Upper lobe of right lung (tissue), 1 donor: ENCODE measurements at regions not wholly inside any gene's neighbourhood (a gene's known extent, or its start where the extent isn't known, plus 50 kb on each side); places are given as distances from the start of the nearest gene placed in this dataset.

ENCODE experiments used
- ATAC-seq: fragments of 200-7000 bp; cut with Tn5 transposase; one replicate; pipeline ENCODE4 v1.9.1; 2020; ENCODE audit warnings: mild to moderate bottlenecking, moderate library complexity
- DNase-seq: peaks from one replicate; pipeline ENCODE4 v3.0.0-alpha.2; 2020
- H3K27ac ChIP-seq: fragments of 200-600 bp; one replicate; pipeline ENCODE4 v1.8.0; 2022
- H3K27me3 ChIP-seq: fragments of 200-600 bp; one replicate; pipeline ENCODE4 v1.8.0; 2022; ENCODE audit warnings: mild to moderate bottlenecking
- H3K36me3 ChIP-seq: fragments of 200-600 bp; one replicate; pipeline ENCODE4 v1.8.0; 2022
- H3K4me1 ChIP-seq: fragments of 200-600 bp; one replicate; pipeline ENCODE4 v1.8.0; 2022
- H3K4me3 ChIP-seq: fragments of 200-600 bp; one replicate; pipeline ENCODE4 v1.8.0; 2022; ENCODE audit warnings: mild to moderate bottlenecking
- H3K9me3 ChIP-seq: fragments of 200-600 bp; one replicate; pipeline ENCODE4 v1.8.0; 2022
- intact Hi-C: fragments of 100-400 bp; cut with DNase I; formaldehyde crosslinking; loops from one replicate; pipeline ENCODE4 v1.11.0; 2022
- TF ChIP-seq, protein P1 (sequence below): fragments of 200-600 bp; IDR thresholded peaks from one replicate; pipeline ENCODE4 v1.8.0; 2022; ENCODE audit warnings: antibody characterized with exemption
- donor health status: DM: no; HTN: yes; CAD: no; lungs with severe emphysema.

DNA sequence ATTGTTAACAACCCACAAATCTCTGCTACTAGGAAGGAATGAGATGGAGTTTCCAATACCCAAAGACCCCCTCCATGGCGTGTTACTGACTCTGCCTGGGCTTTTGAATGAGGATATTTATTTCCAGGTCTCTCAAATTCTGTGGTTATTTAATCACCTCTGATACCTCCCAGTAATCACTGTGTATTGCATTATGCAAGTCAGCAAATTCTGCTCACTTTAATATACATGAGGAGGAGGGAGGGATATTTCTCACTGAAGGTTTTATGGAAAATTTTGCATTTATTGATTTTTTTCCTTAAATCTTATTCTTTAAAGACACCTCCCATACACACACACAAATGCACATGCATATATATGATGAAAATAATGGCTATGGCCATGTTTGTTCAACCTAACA lies 962.9 kb downstream of the VRK1 start:
- no peak for ATAC-seq
- intact Hi-C loops = no loop called here

DNA sequence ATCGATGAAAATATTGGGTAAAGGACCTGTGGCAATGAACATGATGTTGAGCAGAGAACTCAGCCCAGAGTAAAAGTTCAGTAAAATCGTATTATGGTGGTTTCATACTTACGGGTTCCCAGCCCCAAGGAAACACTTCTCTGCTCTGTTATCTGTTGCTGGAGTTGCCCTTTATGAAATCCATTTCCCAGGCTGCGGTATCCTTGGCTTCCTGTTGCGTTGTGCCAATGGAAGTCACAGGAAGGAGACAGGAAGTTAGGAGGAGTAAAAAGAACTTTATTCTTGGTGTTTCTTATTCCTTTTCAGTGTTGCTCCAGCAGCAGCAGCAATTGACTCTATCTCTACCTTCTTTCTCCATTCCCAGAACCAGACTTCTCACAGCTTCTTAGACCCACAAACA lies 965.2 kb downstream of the VRK1 start:
- H3K27me3 ChIP-seq = no peaks in the 10 kb centered on the region
- H3K36me3 ChIP-seq = no peaks in the 10 kb centered on the region
- no peak overlapping the region for H3K27ac ChIP-seq
- intact Hi-C loops = no loop called here
- ATAC-seq = no peak
- TF ChIP-seq, protein P1, sequence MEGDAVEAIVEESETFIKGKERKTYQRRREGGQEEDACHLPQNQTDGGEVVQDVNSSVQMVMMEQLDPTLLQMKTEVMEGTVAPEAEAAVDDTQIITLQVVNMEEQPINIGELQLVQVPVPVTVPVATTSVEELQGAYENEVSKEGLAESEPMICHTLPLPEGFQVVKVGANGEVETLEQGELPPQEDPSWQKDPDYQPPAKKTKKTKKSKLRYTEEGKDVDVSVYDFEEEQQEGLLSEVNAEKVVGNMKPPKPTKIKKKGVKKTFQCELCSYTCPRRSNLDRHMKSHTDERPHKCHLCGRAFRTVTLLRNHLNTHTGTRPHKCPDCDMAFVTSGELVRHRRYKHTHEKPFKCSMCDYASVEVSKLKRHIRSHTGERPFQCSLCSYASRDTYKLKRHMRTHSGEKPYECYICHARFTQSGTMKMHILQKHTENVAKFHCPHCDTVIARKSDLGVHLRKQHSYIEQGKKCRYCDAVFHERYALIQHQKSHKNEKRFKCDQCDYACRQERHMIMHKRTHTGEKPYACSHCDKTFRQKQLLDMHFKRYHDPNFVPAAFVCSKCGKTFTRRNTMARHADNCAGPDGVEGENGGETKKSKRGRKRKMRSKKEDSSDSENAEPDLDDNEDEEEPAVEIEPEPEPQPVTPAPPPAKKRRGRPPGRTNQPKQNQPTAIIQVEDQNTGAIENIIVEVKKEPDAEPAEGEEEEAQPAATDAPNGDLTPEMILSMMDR = no peak
- no peak overlapping the region for H3K4me3 ChIP-seq
- no peak for DNase-seq
- H3K4me1 ChIP-seq = no peaks in the 10 kb centered on the region
- no peaks in the 10 kb centered on the region for H3K9me3 ChIP-seq

More for the DNA sequence above, 962.9 kb downstream of the VRK1 start:
- no peak overlapping the region for H3K27ac ChIP-seq
- H3K9me3 ChIP-seq = no peaks in the 10 kb centered on the region
- H3K4me1 ChIP-seq = no peaks in the 10 kb centered on the region
- H3K36me3 ChIP-seq = no peaks in the 10 kb centered on the region
- TF ChIP-seq, protein P1 = no peak
- H3K27me3 ChIP-seq = no peaks in the 10 kb centered on the region
- no peak for DNase-seq
- H3K4me3 ChIP-seq = no peak overlapping the region

DNA sequence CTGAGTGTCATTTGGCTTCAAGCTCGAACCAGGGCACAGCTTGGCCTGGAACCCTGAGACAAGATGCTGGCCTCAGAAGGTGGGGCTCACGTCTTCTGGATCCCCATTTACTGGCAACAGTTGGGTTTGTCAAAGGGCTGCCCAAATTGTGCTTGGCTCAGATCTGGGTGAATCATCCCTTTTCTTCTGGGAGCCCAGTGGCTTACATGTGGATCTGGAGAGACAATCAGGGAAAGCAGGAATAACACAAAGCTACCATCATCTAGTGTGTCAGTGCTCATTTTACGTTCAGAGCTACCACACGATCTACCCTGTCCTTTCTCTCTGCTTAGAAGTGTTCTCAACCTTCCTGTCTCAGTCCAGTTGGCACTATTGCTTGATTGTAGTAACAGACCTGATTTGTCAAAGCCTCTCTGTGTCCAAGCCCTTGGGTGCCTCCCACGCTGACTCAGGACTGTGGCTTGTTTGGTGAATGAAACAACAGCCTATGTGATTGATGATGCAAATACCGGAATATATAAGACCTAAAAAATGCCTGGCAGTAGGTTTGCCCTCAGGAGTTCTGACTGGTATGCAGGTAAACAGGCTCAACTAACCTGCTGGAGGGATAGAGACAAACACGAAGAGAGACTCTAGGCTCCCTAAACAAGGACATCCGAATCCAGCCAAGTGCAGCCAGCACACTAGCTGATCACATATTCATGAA lies 974.3 kb downstream of the VRK1 start:
- TF ChIP-seq, protein P1 = no peak
- ATAC-seq = no peak
- no peaks in the 10 kb centered on the region for H3K4me1 ChIP-seq
- no peak overlapping the region for H3K27ac ChIP-seq
- intact Hi-C loops = no loop called here
- no peak overlapping the region for H3K4me3 ChIP-seq
- H3K36me3 ChIP-seq = no peaks in the 10 kb centered on the region
- no peaks in the 10 kb centered on the region for H3K9me3 ChIP-seq
- no peaks in the 10 kb centered on the region for H3K27me3 ChIP-seq
- no peak for DNase-seq

DNA sequence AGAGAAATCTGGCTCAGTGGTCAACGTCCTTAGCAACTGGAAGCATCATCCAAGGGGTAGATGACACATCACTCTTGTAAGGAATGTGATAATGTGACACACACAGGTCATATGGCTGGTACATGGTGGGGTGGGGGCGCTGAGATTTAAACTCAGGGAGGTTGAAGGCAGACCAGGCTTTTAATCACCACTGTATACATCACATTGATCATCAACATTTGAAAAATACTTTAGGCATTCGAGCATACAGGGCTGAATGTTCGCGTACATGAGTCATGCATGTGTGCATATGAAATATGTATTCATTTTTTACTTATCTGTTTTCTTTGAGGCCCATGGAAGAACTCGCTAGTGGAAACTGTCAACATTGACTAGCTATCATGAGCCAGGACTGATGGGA lies 976.4 kb downstream of the VRK1 start:
- TF ChIP-seq, protein P1 = no peak
- Histone ChIP-seq H3K36me3 (no peaks in the 10 kb centered on the region), H3K4me3 (no peak overlapping the region), H3K4me1 (no peaks in the 10 kb centered on the region), H3K9me3 (no peaks in the 10 kb centered on the region), H3K27me3 (no peaks in the 10 kb centered on the region), H3K27ac (no peak overlapping the region)
- intact Hi-C loops = no loop called here
- no peak for DNase-seq
- no peak for ATAC-seq

DNA sequence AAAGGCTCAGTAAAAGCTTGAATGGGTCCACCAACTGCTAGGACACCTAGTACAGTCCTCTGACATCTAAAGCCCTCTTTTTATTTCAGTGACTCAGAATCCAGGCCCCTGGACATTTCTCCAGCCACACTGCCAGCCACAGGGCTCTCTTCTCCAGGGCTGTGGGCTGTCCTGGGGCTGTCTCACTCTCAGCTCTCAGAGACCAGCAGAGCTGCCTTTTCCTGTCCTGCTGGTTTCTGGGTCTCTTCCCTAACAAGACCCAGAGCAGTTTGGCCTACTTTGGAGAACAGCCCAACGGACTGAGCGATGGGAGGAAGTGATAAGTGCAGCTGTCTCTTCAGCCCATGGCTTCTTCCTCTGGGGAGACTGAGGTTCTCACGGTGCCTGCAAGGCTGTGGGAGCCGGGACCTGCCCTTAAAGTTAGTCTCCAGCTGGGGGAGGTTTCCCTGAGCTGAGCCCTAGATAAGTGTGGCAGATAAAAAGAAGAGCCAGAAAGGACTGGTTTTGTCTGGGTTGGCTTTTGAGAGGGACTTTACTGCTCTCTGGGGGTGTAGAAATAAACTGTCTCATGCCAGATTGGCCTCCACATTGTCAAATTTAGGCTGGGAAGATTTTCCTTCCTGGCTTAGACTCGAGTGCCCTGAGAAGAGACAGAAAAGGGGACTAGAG lies 979.8 kb downstream of the VRK1 start:
- no peak for ATAC-seq
- Histone ChIP-seq H3K27me3 (no peaks in the 10 kb centered on the region), H3K27ac (no peak overlapping the region), H3K4me3 (no peak overlapping the region), H3K36me3 (no peaks in the 10 kb centered on the region), H3K9me3 (no peaks in the 10 kb centered on the region), H3K4me1 (no peaks in the 10 kb centered on the region)
- DNase-seq = no peak
- intact Hi-C loops = no loop called here
- TF ChIP-seq, protein P1 = no peak
